ENCODE measurements at regions not wholly inside any gene's neighbourhood (a gene's known extent, or its start where the extent isn't known, plus 50 kb on each side); places are given as distances from the start of the nearest gene placed in this dataset.

DNA sequence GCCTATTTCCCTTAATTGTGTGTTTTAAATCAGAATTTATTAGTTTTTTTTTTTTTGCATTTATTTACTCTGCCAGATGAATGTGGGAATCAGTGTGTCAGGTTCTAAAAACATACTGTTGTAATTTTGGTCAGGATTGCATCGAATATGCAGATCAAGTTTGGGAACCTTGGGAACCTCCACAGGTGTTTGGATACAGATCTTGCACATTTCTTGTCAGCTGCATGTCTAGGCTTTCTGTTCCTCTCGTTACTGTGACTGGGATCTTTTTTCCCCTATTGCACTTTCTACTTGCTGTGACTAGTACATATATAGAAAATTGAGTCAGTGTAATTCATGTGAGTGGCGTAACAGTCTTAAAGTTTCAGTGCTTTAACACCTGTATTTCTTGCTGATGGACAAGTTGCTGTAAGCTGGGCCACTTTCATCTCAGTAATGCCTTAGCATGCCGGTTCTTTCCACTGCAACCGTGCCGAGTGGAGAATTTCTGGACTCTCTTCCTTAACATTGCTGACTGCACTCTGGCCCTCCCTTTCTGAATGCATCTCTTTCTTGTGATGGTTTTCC is 112.5 kb downstream of the TENT4A start:
- no peak overlapping the region for H3K4me3 ChIP-seq (ENCODE audit: low read depth, low read length)
- no peak for DNase-seq (ENCODE audit: low read depth)
- TF ChIP-seq, protein P1, sequence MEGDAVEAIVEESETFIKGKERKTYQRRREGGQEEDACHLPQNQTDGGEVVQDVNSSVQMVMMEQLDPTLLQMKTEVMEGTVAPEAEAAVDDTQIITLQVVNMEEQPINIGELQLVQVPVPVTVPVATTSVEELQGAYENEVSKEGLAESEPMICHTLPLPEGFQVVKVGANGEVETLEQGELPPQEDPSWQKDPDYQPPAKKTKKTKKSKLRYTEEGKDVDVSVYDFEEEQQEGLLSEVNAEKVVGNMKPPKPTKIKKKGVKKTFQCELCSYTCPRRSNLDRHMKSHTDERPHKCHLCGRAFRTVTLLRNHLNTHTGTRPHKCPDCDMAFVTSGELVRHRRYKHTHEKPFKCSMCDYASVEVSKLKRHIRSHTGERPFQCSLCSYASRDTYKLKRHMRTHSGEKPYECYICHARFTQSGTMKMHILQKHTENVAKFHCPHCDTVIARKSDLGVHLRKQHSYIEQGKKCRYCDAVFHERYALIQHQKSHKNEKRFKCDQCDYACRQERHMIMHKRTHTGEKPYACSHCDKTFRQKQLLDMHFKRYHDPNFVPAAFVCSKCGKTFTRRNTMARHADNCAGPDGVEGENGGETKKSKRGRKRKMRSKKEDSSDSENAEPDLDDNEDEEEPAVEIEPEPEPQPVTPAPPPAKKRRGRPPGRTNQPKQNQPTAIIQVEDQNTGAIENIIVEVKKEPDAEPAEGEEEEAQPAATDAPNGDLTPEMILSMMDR (conservative IDR thresholded peaks at IDR 0.05; ENCODE audit: low read depth, low read length): no peak

DNA sequence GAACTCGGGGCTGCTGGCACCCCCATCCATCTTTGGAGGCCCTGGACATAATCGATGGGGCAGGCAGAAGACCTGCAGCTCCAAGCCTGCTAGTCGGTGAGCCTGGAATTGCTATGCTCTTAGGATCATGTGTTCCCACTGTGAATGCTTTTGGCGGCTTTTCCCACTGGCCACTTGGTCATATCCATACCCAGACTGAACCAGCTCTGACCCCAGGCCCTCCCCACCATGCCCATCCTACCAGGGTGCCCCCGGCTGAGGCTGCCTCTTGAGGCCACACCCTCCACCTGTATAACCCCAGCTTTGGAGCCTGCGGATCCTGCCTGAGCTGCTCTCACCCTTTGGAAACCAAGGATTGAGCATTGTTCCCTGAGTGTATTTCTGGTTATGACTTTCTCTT is 113.5 kb downstream of the TENT4A start:
- no peak for DNase-seq (ENCODE audit: low read depth)
- TF ChIP-seq, protein P1 (conservative IDR thresholded peaks at IDR 0.05; ENCODE audit: low read depth, low read length): no peak
- no peak overlapping the region for H3K4me3 ChIP-seq (ENCODE audit: low read depth, low read length)

DNA sequence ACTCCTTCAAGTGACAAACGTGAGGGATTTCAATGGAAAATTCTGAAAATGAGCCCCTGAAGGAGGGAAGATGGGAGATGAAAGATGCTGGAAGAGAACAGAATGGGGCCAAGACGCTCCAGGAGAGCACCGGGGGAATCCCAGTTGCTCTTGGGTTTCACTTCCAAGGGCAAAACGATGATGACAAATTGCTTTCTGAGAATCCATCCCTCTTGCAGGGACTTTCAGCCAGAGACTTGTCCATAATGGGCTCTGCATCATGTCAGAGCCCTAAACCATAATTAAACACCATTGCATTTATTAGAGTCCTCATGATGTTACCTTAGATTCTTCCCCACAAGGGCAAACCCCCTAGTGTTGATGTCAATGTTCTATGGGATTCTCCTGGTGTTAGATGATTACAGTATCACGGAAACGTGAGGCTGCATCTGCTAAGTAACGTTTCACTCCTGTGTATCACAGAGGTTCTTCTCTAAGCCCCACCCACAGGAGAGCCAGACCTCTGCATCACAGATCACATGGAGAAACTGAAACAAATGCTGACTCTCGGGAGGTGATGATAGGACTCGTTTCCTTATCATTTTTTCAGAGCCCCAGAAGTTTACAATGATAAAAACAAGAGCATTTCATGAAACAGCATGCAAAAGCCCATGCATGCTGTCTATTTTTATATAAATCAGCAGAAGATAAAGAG is 114.4 kb downstream of the TENT4A start:
- no peak for DNase-seq (ENCODE audit: low read depth)
- TF ChIP-seq, protein P1 (conservative IDR thresholded peaks at IDR 0.05; ENCODE audit: low read depth, low read length): no peak
- no peak overlapping the region for H3K4me3 ChIP-seq (ENCODE audit: low read depth, low read length)

DNA sequence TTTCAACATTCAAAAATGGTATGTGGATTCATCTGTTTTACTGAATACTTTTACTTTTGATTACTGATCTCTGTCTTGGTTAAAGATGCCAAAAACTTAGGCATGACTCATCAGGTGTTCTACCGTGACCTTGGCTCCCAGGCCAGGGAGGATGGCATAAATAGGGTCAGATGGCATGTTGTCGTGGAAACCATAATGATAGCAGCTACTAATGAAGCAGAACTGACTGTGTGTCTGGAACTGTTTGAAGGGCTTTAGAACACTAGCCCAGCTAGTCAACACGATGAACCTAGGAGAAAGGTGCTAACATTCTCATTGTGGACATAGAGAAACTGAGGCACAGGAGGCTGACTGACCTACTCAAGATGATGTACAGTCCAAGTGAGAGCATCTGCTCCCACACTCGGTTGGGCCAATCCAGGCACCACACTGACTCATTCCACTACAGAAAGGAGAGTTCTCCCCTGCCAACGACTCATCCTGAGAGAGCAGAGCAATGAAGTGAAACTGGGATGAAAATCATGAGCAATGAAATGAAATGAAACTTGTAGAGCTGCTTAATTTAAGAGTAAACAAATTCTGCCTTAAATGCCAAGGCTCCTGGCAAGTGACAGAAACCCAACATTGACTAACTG is 116.0 kb downstream of the TENT4A start:
- DNase-seq (ENCODE audit: low read depth): no peak
- TF ChIP-seq, protein P1 (conservative IDR thresholded peaks at IDR 0.05; ENCODE audit: low read depth, low read length): no peak
- H3K4me3 ChIP-seq (ENCODE audit: low read depth, low read length): no peak overlapping the region

DNA sequence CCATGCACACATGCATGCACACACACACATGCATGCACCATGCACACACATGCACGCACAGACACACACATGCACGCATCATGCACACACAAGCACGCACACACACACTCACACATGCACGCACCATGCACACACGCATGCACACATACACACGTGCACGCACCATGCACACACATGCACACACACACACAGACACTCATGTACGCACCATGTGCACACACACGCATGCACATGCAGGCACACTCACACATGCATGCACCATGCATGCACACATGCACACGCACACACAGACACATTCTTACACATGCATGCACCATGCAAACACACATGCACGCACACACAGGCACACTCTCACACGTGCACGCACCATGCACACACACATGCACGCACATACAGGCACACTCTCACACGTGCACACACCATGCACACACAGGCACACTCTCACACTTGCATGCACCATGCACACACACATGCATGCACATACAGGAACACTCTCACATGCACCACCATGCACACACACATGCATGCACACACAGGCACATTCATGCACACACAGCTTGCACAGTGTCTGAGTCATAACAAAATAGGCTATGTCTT is 117.5 kb downstream of the TENT4A start:
- no peak for DNase-seq (ENCODE audit: low read depth)
- TF ChIP-seq, protein P1 (conservative IDR thresholded peaks at IDR 0.05; ENCODE audit: low read depth, low read length): no peak
- H3K4me3 ChIP-seq (ENCODE audit: low read depth, low read length): no peak overlapping the region

DNA sequence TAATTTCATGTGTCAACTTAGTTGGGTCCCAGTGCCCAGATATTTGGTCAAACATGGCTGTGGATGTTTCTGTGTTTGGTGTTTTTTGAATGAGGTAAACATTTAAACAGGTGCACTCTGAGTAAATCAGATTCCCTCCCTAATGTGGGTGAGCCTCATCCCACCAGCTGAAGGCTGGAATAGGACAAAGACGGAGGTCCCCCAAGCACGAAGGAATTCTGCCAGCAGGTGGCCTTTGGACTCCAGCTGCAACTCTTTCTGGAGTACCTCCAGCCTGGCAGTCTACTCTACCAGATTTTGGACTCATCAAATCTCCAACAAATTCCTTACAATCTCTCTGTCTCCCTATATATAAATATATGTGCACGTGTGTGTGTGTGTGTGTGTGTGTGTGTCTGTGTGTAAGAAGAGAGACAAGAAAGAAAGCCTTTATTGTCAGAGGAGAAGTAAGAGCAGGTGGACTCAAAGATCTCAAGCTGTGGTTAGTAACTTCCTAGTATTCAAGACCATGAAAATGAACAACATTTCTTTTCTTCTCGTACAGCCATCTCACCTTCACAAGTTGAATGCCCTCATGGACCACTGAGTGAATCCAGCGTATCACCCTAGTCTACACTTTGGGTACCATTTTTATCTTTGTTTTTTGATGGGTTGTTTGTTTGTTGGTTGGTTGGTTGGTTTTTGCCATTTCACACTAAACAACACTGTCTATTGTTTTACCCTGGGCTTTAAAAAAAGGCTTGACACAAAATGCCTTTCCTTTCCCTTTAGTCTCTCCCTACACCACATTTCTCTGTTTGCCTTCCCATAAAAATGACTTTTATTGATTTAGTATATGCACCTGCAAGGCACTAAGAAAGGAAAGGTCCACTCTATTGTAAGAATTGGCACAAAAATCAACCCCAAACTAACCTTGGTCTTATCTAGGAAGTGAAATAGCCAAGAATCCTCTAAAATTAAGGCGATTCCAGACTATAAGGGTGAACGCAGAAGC is 118.7 kb downstream of the TENT4A start:
- H3K4me3 ChIP-seq (ENCODE audit: low read depth, low read length): no peak overlapping the region
- TF ChIP-seq, protein P1 (conservative IDR thresholded peaks at IDR 0.05; ENCODE audit: low read depth, low read length): no peak
- no peak for DNase-seq (ENCODE audit: low read depth)

Measured in choroid plexus epithelial cell (primary cell).